VCaP (cell line): ENCODE measurements at regions not wholly inside any gene's neighbourhood (a gene's known extent, or its start where the extent isn't known, plus 50 kb on each side); places are given as distances from the start of the nearest gene placed in this dataset.
A peak's percentile ranks its signal among the peaks of the same experiment; 100 is the strongest.
"Not testable (repeated sequence)": the region's sequence is repeated elsewhere in the genome, so short reads cannot be mapped to it uniquely, and the experiment has no call there.

Source experiments
- H3K27ac ChIP-seq: fragments of 450-650 bp; 2 replicates; pipeline ENCODE4 v1.5.1; 2017
- CTCF ChIP-seq: fragments of 450-650 bp; conservative IDR thresholded peaks from 2 replicates; pipeline ENCODE4 v1.5.1; 2017; ENCODE audit warnings: mild to moderate bottlenecking, moderate library complexity

- no peak overlapping the region for H3K27ac ChIP-seq
- no peak for TF ChIP-seq CTCF
Observed at GRCh38 chr15:59764775-59765174, 75.7 kb upstream of the BNIP2 start.

- no peak for TF ChIP-seq CTCF
- H3K27ac ChIP-seq = no peak overlapping the region
Observed at GRCh38 chr15:59762558-59762957, 73.4 kb upstream of the BNIP2 start.

- H3K27ac ChIP-seq = not testable (repeated sequence)
Observed at GRCh38 chr15:59760256-59760655, 71.1 kb upstream of the BNIP2 start.

GRCh38 chr15:59751552-59752413 lies 62.7 kb upstream of the BNIP2 start:
- H3K27ac ChIP-seq = no peak overlapping the region
- TF ChIP-seq CTCF = peak; percentile 21; the same call in 1 of the 2 replicates

GRCh38 chr15:59746777-59747176 lies 57.7 kb upstream of the BNIP2 start:
- H3K27ac ChIP-seq = no peak overlapping the region
- no peak for TF ChIP-seq CTCF

- peak; percentile 67 for TF ChIP-seq CTCF
- no peak overlapping the region for H3K27ac ChIP-seq
Observed at GRCh38 chr15:59741274-59741906, 52.3 kb upstream of the BNIP2 start.

GRCh38 chr15:59739557-59740186 lies 50.6 kb upstream of the BNIP2 start:
- TF ChIP-seq CTCF = no peak
- peak overlapping the region; percentile 38 for H3K27ac ChIP-seq
